ENCODE measurements at regions not wholly inside any gene's neighbourhood (a gene's known extent, or its start where the extent isn't known, plus 50 kb on each side); places are given as distances from the start of the nearest gene placed in this dataset.

GRCh38 chr18:60082790-60083189 lies 183.0 kb downstream of the PMAIP1 start:
- no peak overlapping the region for H3K27ac ChIP-seq
- no peak overlapping the region for H3K4me3 ChIP-seq
- 55 to 74% (median 62%) methylated on average over 1 of the region's 1 CpG for WGBS, 4 donors
- no peaks in the 10 kb centered on the region for H3K9me3 ChIP-seq (replicated peaks in 1 of 3)
- H3K27me3 ChIP-seq, result no peaks in the 10 kb centered on the region
- H3K4me1 ChIP-seq (replicated peaks in 1 of 2), result no peaks in the 10 kb centered on the region
- DNase-seq, result no peak
- intact Hi-C loops (cut with DNase I), result no loop called here
- TF ChIP-seq POLR2A (IDR thresholded peaks at IDR 0.05), result no peak
- TF ChIP-seq, protein P1, sequence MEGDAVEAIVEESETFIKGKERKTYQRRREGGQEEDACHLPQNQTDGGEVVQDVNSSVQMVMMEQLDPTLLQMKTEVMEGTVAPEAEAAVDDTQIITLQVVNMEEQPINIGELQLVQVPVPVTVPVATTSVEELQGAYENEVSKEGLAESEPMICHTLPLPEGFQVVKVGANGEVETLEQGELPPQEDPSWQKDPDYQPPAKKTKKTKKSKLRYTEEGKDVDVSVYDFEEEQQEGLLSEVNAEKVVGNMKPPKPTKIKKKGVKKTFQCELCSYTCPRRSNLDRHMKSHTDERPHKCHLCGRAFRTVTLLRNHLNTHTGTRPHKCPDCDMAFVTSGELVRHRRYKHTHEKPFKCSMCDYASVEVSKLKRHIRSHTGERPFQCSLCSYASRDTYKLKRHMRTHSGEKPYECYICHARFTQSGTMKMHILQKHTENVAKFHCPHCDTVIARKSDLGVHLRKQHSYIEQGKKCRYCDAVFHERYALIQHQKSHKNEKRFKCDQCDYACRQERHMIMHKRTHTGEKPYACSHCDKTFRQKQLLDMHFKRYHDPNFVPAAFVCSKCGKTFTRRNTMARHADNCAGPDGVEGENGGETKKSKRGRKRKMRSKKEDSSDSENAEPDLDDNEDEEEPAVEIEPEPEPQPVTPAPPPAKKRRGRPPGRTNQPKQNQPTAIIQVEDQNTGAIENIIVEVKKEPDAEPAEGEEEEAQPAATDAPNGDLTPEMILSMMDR (IDR thresholded peaks at IDR 0.05), result no peak
- no peaks in the 10 kb centered on the region for H3K36me3 ChIP-seq (replicated peaks in 1 of 2)

- WGBS, 4 donors, result 51 to 68% (median 60%) methylated on average over 2 of the region's 2 CpGs
- TF ChIP-seq, protein P1 (IDR thresholded peaks at IDR 0.05), result no peak
- TF ChIP-seq POLR2A (IDR thresholded peaks at IDR 0.05), result no peak
These were observed 182.5 kb downstream of the PMAIP1 start for GRCh38 chr18:60082282-60082681.

DNA sequence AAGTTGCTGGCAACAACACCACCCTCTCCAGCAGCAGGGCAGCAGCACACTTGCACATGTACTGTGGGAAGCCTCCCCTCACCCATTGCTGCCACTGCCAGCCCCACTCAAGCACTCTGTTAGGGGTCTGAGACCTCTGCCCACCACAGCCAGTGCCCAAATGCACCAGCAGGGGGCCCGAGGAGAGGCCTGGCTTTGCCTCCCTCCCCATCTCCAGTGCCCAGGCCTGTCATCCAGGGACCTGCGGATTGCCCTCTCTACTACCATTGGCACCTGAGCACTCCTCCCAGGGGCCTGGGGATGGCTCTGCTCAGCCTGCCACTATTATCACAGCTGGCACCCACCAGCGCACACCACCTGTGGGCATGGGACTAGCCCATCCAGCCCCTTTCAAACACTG lies 175.7 kb downstream of the PMAIP1 start:
- no peaks in the 10 kb centered on the region for H3K27me3 ChIP-seq
- H3K9me3 ChIP-seq (replicated peaks in 1 of 3), result no peaks in the 10 kb centered on the region
- no peak for TF ChIP-seq POLR2A (IDR thresholded peaks at IDR 0.05)
- TF ChIP-seq, protein P1 (IDR thresholded peaks at IDR 0.05), result no peak
- H3K27ac ChIP-seq, result no peak overlapping the region
- H3K4me1 ChIP-seq (replicated peaks in 1 of 2), result no peaks in the 10 kb centered on the region
- 72 to 92% (median 90%) methylated on average over 1 to 3 of the region's 3 CpGs; no CpG with 5 or more reads in 1 of the 4 donors for WGBS, 4 donors
- intact Hi-C loops (cut with DNase I), result no loop called here
- H3K36me3 ChIP-seq (replicated peaks in 1 of 2), result no peaks in the 10 kb centered on the region
- H3K4me3 ChIP-seq, result no peak overlapping the region
- no peak for DNase-seq

More at GRCh38 chr18:60082282-60082681, 182.5 kb downstream of the PMAIP1 start:
- H3K27me3 ChIP-seq, result no peaks in the 10 kb centered on the region
- no peak overlapping the region for H3K4me3 ChIP-seq
- intact Hi-C loops (cut with DNase I), result no loop called here
- H3K9me3 ChIP-seq (replicated peaks in 1 of 3), result no peaks in the 10 kb centered on the region
- no peak for DNase-seq
- H3K27ac ChIP-seq, result no peak overlapping the region
- H3K4me1 ChIP-seq (replicated peaks in 1 of 2), result no peaks in the 10 kb centered on the region
- no peaks in the 10 kb centered on the region for H3K36me3 ChIP-seq (replicated peaks in 1 of 2)

GRCh38 chr18:60070631-60071030 lies 170.8 kb downstream of the PMAIP1 start:
- intact Hi-C loops (cut with DNase I), result no loop called here
- TF ChIP-seq POLR2A (IDR thresholded peaks at IDR 0.05), result no peak
- TF ChIP-seq, protein P1 (IDR thresholded peaks at IDR 0.05), result no peak
- 40 to 53% (median 47%) methylated on average over 3 of the region's 3 CpGs for WGBS, 4 donors
- Histone ChIP-seq H3K4me3 (no peak overlapping the region), H3K9me3 (replicated peaks in 1 of 3) (no peaks in the 10 kb centered on the region), H3K27ac (no peak overlapping the region), H3K27me3 (no peaks in the 10 kb centered on the region), H3K36me3 (replicated peaks in 1 of 2) (no peaks in the 10 kb centered on the region), H3K4me1 (replicated peaks in 1 of 2) (no peaks in the 10 kb centered on the region)
- DNase-seq, result no peak

Measured in adrenal gland (tissue), 9 donors.